Right lobe of liver (tissue), 4 donors: ENCODE measurements at regions not wholly inside any gene's neighbourhood (a gene's known extent, or its start where the extent isn't known, plus 50 kb on each side); places are given as distances from the start of the nearest gene placed in this dataset.

Experiments
- CTCF ChIP-seq, 4 donors: fragments of 200-600 bp in 3 of 4; fragments of 450-650 bp in 1 of 4; IDR thresholded peaks; one replicate each; pipeline versions ENCODE4 v1.5.1 to v1.8.0; 2016 to 2022; ENCODE audit warnings: antibody characterized with exemption in 4 of 4, mild to moderate bottlenecking in 2 of 4
- POLR2A ChIP-seq: fragments of 450-650 bp; IDR thresholded peaks from one replicate; pipeline ENCODE4 v1.6.1; 2017; ENCODE audit warnings: antibody characterized with exemption, mild to moderate bottlenecking
- donor health status: DM: no; HTN: no; CAD: no.
- donor health status: DM: no; HTN: no; CAD: no.
- donor health status: DM: no; HTN: yes; CAD: no.

DNA sequence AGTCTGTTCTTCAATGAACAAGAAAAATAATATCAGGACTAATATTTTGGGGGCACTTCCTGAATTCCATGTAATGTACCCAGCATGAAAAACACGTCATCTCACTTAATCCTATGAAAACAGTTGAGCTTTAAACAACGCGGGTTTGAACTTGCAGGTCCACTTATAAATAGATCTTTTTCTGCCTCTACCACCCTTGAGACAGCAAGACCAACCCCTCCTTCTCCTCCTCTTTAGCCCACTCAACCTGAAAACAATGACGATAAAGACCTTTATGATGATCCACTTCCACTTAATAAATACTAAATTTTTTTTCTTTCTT is 203.9 kb upstream of the KRR1 start:
- TF ChIP-seq CTCF (IDR thresholded peaks at IDR 0.05) (no peak), POLR2A (no peak)
